ENCODE measurements at regions not wholly inside any gene's neighbourhood (a gene's known extent, or its start where the extent isn't known, plus 50 kb on each side); places are given as distances from the start of the nearest gene placed in this dataset.

DNA sequence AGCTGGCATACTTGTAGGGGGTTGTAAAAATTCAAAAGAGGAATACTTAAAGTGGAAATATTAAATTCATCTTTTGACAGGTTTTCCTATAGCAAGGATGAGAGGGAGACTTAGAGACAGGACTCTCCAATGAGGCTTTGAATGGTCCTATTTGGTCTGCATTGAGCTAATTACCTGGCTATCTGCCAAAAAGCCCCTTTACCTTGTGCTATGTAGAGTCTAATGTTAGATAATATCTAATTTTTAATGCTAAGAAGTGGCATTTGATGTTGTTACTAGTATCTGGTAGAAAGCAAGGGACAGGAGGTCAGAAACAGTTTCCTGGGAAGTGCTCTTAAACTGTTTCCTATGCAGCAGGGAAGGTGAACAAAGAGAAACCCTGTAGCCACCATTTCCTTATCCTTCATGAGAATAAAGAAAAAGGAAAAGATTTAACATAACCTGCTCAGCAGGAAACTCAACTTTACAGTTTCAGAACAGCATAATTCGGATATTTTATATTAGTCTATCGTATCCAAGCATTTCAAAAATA is 550.0 kb downstream of the SOX5 start:
- H3K27ac Mint-ChIP-seq (ENCODE audit: unreplicated experiment) = no peak overlapping the region
- DNase-seq = no peak
- CTCF ChIA-PET = no interaction called here
- no peaks in the 10 kb centered on the region for H3K27me3 Mint-ChIP-seq (ENCODE audit: unreplicated experiment)
- no peaks in the 10 kb centered on the region for H3K36me3 Mint-ChIP-seq (ENCODE audit: insufficient read depth, unreplicated experiment)
- BruUV-seq (replicated peaks) = no TSS peak
- peaks cover 2% of the 10 kb centered on the region for H3K9me3 Mint-ChIP-seq (ENCODE audit: low read depth, unreplicated experiment)
- TF ChIP-seq, protein P1, sequence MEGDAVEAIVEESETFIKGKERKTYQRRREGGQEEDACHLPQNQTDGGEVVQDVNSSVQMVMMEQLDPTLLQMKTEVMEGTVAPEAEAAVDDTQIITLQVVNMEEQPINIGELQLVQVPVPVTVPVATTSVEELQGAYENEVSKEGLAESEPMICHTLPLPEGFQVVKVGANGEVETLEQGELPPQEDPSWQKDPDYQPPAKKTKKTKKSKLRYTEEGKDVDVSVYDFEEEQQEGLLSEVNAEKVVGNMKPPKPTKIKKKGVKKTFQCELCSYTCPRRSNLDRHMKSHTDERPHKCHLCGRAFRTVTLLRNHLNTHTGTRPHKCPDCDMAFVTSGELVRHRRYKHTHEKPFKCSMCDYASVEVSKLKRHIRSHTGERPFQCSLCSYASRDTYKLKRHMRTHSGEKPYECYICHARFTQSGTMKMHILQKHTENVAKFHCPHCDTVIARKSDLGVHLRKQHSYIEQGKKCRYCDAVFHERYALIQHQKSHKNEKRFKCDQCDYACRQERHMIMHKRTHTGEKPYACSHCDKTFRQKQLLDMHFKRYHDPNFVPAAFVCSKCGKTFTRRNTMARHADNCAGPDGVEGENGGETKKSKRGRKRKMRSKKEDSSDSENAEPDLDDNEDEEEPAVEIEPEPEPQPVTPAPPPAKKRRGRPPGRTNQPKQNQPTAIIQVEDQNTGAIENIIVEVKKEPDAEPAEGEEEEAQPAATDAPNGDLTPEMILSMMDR (IDR thresholded peaks at IDR 0.05; ENCODE audit: unreplicated experiment) = no peak
- no peaks in the 10 kb centered on the region for H3K4me1 Mint-ChIP-seq (ENCODE audit: low read depth, unreplicated experiment)
- intact Hi-C loops (cut with micrococcal nuclease; ENCODE audit: unreplicated experiment) = no loop called here
- no peak overlapping the region for H3K4me3 Mint-ChIP-seq (ENCODE audit: low read depth, unreplicated experiment)

DNA sequence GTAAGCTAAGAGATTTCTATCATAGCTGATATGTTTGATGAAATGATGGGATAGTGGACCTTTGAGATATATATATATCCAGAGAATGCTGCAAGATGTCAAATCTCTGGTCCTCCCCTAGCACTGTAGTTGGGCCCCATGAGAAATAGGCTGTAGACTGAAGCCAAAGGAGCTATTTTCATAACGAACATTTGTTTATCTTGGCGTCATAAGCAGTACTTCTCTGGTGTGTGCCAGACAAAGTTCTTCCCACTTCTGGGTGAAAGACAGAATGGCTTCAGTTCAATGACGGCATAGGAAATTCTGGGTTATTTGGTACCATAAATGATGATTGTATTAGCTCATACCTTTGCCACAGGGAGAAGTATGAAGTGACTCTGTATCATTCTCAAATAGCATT is 534.3 kb downstream of the SOX5 start:
- Mint-ChIP-seq H3K27ac (ENCODE audit: unreplicated experiment) (no peak overlapping the region), H3K36me3 (ENCODE audit: insufficient read depth, unreplicated experiment) (no peaks in the 10 kb centered on the region), H3K4me1 (ENCODE audit: low read depth, unreplicated experiment) (no peaks in the 10 kb centered on the region), H3K9me3 (ENCODE audit: low read depth, unreplicated experiment) (peaks cover 10% of the 10 kb centered on the region), H3K27me3 (ENCODE audit: unreplicated experiment) (no peaks in the 10 kb centered on the region), H3K4me3 (ENCODE audit: low read depth, unreplicated experiment) (no peak overlapping the region)
- intact Hi-C loops (cut with micrococcal nuclease; ENCODE audit: unreplicated experiment) = no loop called here
- no TSS peak for BruUV-seq (replicated peaks)
- no peak for DNase-seq
- TF ChIP-seq, protein P1 (IDR thresholded peaks at IDR 0.05; ENCODE audit: unreplicated experiment) = no peak
- CTCF ChIA-PET = no interaction called here

- intact Hi-C loops (cut with micrococcal nuclease; ENCODE audit: unreplicated experiment) = no loop called here
- Mint-ChIP-seq H3K36me3 (ENCODE audit: insufficient read depth, unreplicated experiment) (no peaks in the 10 kb centered on the region), H3K4me1 (ENCODE audit: low read depth, unreplicated experiment) (no peaks in the 10 kb centered on the region), H3K27ac (ENCODE audit: unreplicated experiment) (no peak overlapping the region), H3K27me3 (ENCODE audit: unreplicated experiment) (no peaks in the 10 kb centered on the region), H3K9me3 (ENCODE audit: low read depth, unreplicated experiment) (peaks cover 3% of the 10 kb centered on the region), H3K4me3 (ENCODE audit: low read depth, unreplicated experiment) (no peak overlapping the region)
- no TSS peak for BruUV-seq (replicated peaks)
- TF ChIP-seq, protein P1 (IDR thresholded peaks at IDR 0.05; ENCODE audit: unreplicated experiment) = no peak
- no peak for DNase-seq
- CTCF ChIA-PET = no interaction called here
Observed at GRCh38 chr12:23421556-23421955, 527.9 kb downstream of the SOX5 start.

- H3K36me3 Mint-ChIP-seq (ENCODE audit: insufficient read depth, unreplicated experiment) = no peaks in the 10 kb centered on the region
- CTCF ChIA-PET = no interaction called here
- no peak overlapping the region for H3K4me3 Mint-ChIP-seq (ENCODE audit: low read depth, unreplicated experiment)
- no peaks in the 10 kb centered on the region for H3K4me1 Mint-ChIP-seq (ENCODE audit: low read depth, unreplicated experiment)
- TF ChIP-seq, protein P1 (IDR thresholded peaks at IDR 0.05; ENCODE audit: unreplicated experiment) = no peak
- DNase-seq = no peak
- H3K27me3 Mint-ChIP-seq (ENCODE audit: unreplicated experiment) = no peaks in the 10 kb centered on the region
- no TSS peak for BruUV-seq (replicated peaks)
- H3K9me3 Mint-ChIP-seq (ENCODE audit: low read depth, unreplicated experiment) = peaks cover 9% of the 10 kb centered on the region
- intact Hi-C loops (cut with micrococcal nuclease; ENCODE audit: unreplicated experiment) = no loop called here
- no peak overlapping the region for H3K27ac Mint-ChIP-seq (ENCODE audit: unreplicated experiment)
Observed at GRCh38 chr12:23423097-23423687, 526.3 kb downstream of the SOX5 start.

All from Calu3 (cell line).